ENCODE measurements at regions not wholly inside any gene's neighbourhood (a gene's known extent, or its start where the extent isn't known, plus 50 kb on each side); places are given as distances from the start of the nearest gene placed in this dataset.
"Not testable (repeated sequence)": the region's sequence is repeated elsewhere in the genome, so short reads cannot be mapped to it uniquely, and the experiment has no call there.

- H3K4me3 ChIP-seq: no peak overlapping the region
- TF ChIP-seq CTCF (IDR thresholded peaks at IDR 0.05): no peak
- H3K27ac ChIP-seq: no peak overlapping the region
- DNase-seq (ENCODE audit: low spot score): no peak
Measured at GRCh38 chrX:10990976-10991375, 120.2 kb upstream of the HCCS start.

- no peak overlapping the region for H3K4me3 ChIP-seq
- TF ChIP-seq CTCF (IDR thresholded peaks at IDR 0.05): no peak
- no peak for DNase-seq (ENCODE audit: low spot score)
- no peak overlapping the region for H3K27ac ChIP-seq
Measured at GRCh38 chrX:10992110-10992509, 119.0 kb upstream of the HCCS start.

GRCh38 chrX:11007076-11007475 lies 104.1 kb upstream of the HCCS start:
- DNase-seq (ENCODE audit: low spot score); H3K4me3 ChIP-seq: not testable (repeated sequence)

GRCh38 chrX:11010476-11010875 lies 100.7 kb upstream of the HCCS start:
- no peak overlapping the region for H3K4me3 ChIP-seq
- no peak overlapping the region for H3K27ac ChIP-seq
- no peak for TF ChIP-seq CTCF (IDR thresholded peaks at IDR 0.05)
- DNase-seq (ENCODE audit: low spot score): no peak

More at GRCh38 chrX:11007076-11007475, 104.1 kb upstream of the HCCS start:
- H3K27ac ChIP-seq: not testable (repeated sequence)

GRCh38 chrX:11016728-11017127 lies 94.4 kb upstream of the HCCS start:
- no peak overlapping the region for H3K27ac ChIP-seq
- DNase-seq (ENCODE audit: low spot score): no peak
- TF ChIP-seq CTCF (IDR thresholded peaks at IDR 0.05): no peak

GRCh38 chrX:11022588-11022987 lies 88.5 kb upstream of the HCCS start:
- H3K27ac ChIP-seq; DNase-seq (ENCODE audit: low spot score); H3K4me3 ChIP-seq: not testable (repeated sequence)

More at GRCh38 chrX:11016728-11017127, 94.4 kb upstream of the HCCS start:
- H3K4me3 ChIP-seq: no peak overlapping the region

GRCh38 chrX:11039926-11040325 lies 71.2 kb upstream of the HCCS start:
- no peak for DNase-seq (ENCODE audit: low spot score)
- H3K27ac ChIP-seq: no peak overlapping the region
- TF ChIP-seq CTCF (IDR thresholded peaks at IDR 0.05): no peak

GRCh38 chrX:11040405-11040804 lies 70.7 kb upstream of the HCCS start:
- TF ChIP-seq CTCF (IDR thresholded peaks at IDR 0.05): no peak
- DNase-seq (ENCODE audit: low spot score): no peak
- Histone ChIP-seq H3K27ac (no peak overlapping the region), H3K4me3 (no peak overlapping the region)

More at GRCh38 chrX:11039926-11040325, 71.2 kb upstream of the HCCS start:
- no peak overlapping the region for H3K4me3 ChIP-seq
